ENCODE measurements at regions not wholly inside any gene's neighbourhood (a gene's known extent, or its start where the extent isn't known, plus 50 kb on each side); places are given as distances from the start of the nearest gene placed in this dataset.

- Histone ChIP-seq H3K4me3 (no peak overlapping the region), H3K36me3 (no peaks in the 10 kb centered on the region), H3K4me1 (no peaks in the 10 kb centered on the region), H3K27ac (no peak overlapping the region), H3K4me2 (no peak overlapping the region), H3K27me3 (no peaks in the 10 kb centered on the region), H3K9ac (no peak overlapping the region), H4K20me1 (no peaks in the 10 kb centered on the region), H3K9me3 (replicated peaks in 1 of 11) (no peaks in the 10 kb centered on the region)
- TF ChIP-seq Cebpa-rat (IDR thresholded peaks at IDR 0.05): no peak
Measured at GRCh38 chr3:81027344-81027743, 734.1 kb downstream of the GBE1 start.

GRCh38 chr3:81024560-81024959, 736.9 kb downstream of the GBE1 start:
- TF ChIP-seq Cebpa-rat (IDR thresholded peaks at IDR 0.05): no peak
- H3K4me3 ChIP-seq: no peak overlapping the region
- no peak overlapping the region for H3K4me2 ChIP-seq
- no peak overlapping the region for H3K9ac ChIP-seq
- H3K27me3 ChIP-seq: no peaks in the 10 kb centered on the region
- H3K9me3 ChIP-seq (replicated peaks in 1 of 11): no peaks in the 10 kb centered on the region
- no peaks in the 10 kb centered on the region for H3K4me1 ChIP-seq
- H3K27ac ChIP-seq: no peak overlapping the region
- no peaks in the 10 kb centered on the region for H4K20me1 ChIP-seq
- no peaks in the 10 kb centered on the region for H3K36me3 ChIP-seq

GRCh38 chr3:81022339-81022738, 739.1 kb downstream of the GBE1 start:
- no peak overlapping the region for H3K4me2 ChIP-seq
- TF ChIP-seq Cebpa-rat (IDR thresholded peaks at IDR 0.05): no peak
- H3K9ac ChIP-seq: no peak overlapping the region

GRCh38 chr3:81013360-81013759, 748.1 kb downstream of the GBE1 start:
- H3K4me1 ChIP-seq: no peaks in the 10 kb centered on the region
- H3K9ac ChIP-seq: no peak overlapping the region
- no peak overlapping the region for H3K4me3 ChIP-seq
- no peak for TF ChIP-seq Cebpa-rat (IDR thresholded peaks at IDR 0.05)
- H3K9me3 ChIP-seq (replicated peaks in 1 of 11): no peaks in the 10 kb centered on the region
- no peaks in the 10 kb centered on the region for H3K27me3 ChIP-seq
- H4K20me1 ChIP-seq: no peaks in the 10 kb centered on the region
- H3K36me3 ChIP-seq: no peaks in the 10 kb centered on the region
- H3K27ac ChIP-seq: no peak overlapping the region
- H3K4me2 ChIP-seq: no peak overlapping the region

More at GRCh38 chr3:81022339-81022738, 739.1 kb downstream of the GBE1 start:
- Histone ChIP-seq H3K4me3 (no peak overlapping the region), H3K4me1 (no peaks in the 10 kb centered on the region), H3K9me3 (replicated peaks in 1 of 11) (no peaks in the 10 kb centered on the region), H3K27me3 (no peaks in the 10 kb centered on the region), H3K36me3 (no peaks in the 10 kb centered on the region), H3K27ac (no peak overlapping the region), H4K20me1 (no peaks in the 10 kb centered on the region)

GRCh38 chr3:81005992-81006391, 755.5 kb downstream of the GBE1 start:
- H3K4me2 ChIP-seq: no peak overlapping the region
- no peaks in the 10 kb centered on the region for H3K4me1 ChIP-seq
- no peak overlapping the region for H3K9ac ChIP-seq
- no peak for TF ChIP-seq Cebpa-rat (IDR thresholded peaks at IDR 0.05)
- no peaks in the 10 kb centered on the region for H3K27me3 ChIP-seq
- no peaks in the 10 kb centered on the region for H3K36me3 ChIP-seq
- H4K20me1 ChIP-seq: no peaks in the 10 kb centered on the region
- H3K27ac ChIP-seq: no peak overlapping the region
- H3K9me3 ChIP-seq (replicated peaks in 1 of 11): no peaks in the 10 kb centered on the region; a peak in 1 of 22 replicates
- no peak overlapping the region for H3K4me3 ChIP-seq

GRCh38 chr3:81003817-81004216, 757.6 kb downstream of the GBE1 start:
- Histone ChIP-seq H3K27ac (no peak overlapping the region), H3K9me3 (replicated peaks in 1 of 11) (no peaks in the 10 kb centered on the region; a peak in 1 of 22 replicates), H3K27me3 (no peaks in the 10 kb centered on the region), H3K4me2 (no peak overlapping the region), H3K4me3 (no peak overlapping the region), H3K4me1 (no peaks in the 10 kb centered on the region), H3K36me3 (no peaks in the 10 kb centered on the region), H3K9ac (no peak overlapping the region), H4K20me1 (no peaks in the 10 kb centered on the region)
- TF ChIP-seq Cebpa-rat (IDR thresholded peaks at IDR 0.05): no peak

- no peaks in the 10 kb centered on the region for H3K36me3 ChIP-seq
- H3K4me1 ChIP-seq: no peaks in the 10 kb centered on the region
- no peaks in the 10 kb centered on the region; a peak in 1 of 22 replicates for H3K9me3 ChIP-seq (replicated peaks in 1 of 11)
- H4K20me1 ChIP-seq: no peaks in the 10 kb centered on the region
- no peak overlapping the region for H3K4me2 ChIP-seq
- H3K27ac ChIP-seq: no peak overlapping the region
- TF ChIP-seq Cebpa-rat (IDR thresholded peaks at IDR 0.05): no peak
- H3K4me3 ChIP-seq: no peak overlapping the region
- no peak overlapping the region for H3K9ac ChIP-seq
- no peaks in the 10 kb centered on the region for H3K27me3 ChIP-seq
Measured at GRCh38 chr3:81003008-81003645, 758.3 kb downstream of the GBE1 start.

- no peak for TF ChIP-seq Cebpa-rat (IDR thresholded peaks at IDR 0.05)
- H4K20me1 ChIP-seq: no peaks in the 10 kb centered on the region
- no peak overlapping the region for H3K4me3 ChIP-seq
- H3K27me3 ChIP-seq: no peaks in the 10 kb centered on the region
- no peaks in the 10 kb centered on the region for H3K36me3 ChIP-seq
- no peak overlapping the region for H3K27ac ChIP-seq
- no peaks in the 10 kb centered on the region for H3K4me1 ChIP-seq
- no peak overlapping the region for H3K9ac ChIP-seq
- H3K9me3 ChIP-seq (replicated peaks in 1 of 11): no peaks in the 10 kb centered on the region
- H3K4me2 ChIP-seq: no peak overlapping the region
Measured at GRCh38 chr3:80999481-80999880, 762.0 kb downstream of the GBE1 start.

GRCh38 chr3:80998022-80998421, 763.4 kb downstream of the GBE1 start:
- no peak for TF ChIP-seq Cebpa-rat (IDR thresholded peaks at IDR 0.05)
- Histone ChIP-seq H3K4me2 (no peak overlapping the region), H3K4me3 (no peak overlapping the region), H3K27ac (no peak overlapping the region), H4K20me1 (no peaks in the 10 kb centered on the region), H3K4me1 (no peaks in the 10 kb centered on the region), H3K9me3 (replicated peaks in 1 of 11) (no peaks in the 10 kb centered on the region), H3K36me3 (no peaks in the 10 kb centered on the region), H3K9ac (no peak overlapping the region), H3K27me3 (no peaks in the 10 kb centered on the region)

- H3K9me3 ChIP-seq (replicated peaks in 1 of 11): no peaks in the 10 kb centered on the region
- H3K27me3 ChIP-seq: no peaks in the 10 kb centered on the region
- H3K27ac ChIP-seq: no peak overlapping the region
Measured at GRCh38 chr3:80997622-80998021, 763.8 kb downstream of the GBE1 start.

More at GRCh38 chr3:80997622-80998021, 763.8 kb downstream of the GBE1 start:
- Histone ChIP-seq H3K4me1 (no peaks in the 10 kb centered on the region), H3K36me3 (no peaks in the 10 kb centered on the region), H4K20me1 (no peaks in the 10 kb centered on the region), H3K4me2 (no peak overlapping the region), H3K9ac (no peak overlapping the region), H3K4me3 (no peak overlapping the region)
- no peak for TF ChIP-seq Cebpa-rat (IDR thresholded peaks at IDR 0.05)

Data from BLaER1 treated with 17β-estradiol and CSF1 and Interleukin-3, amounts not matched to agents 10 nM and 100 nM (cell line).